IMR-90 (cell line): ENCODE measurements at regions not wholly inside any gene's neighbourhood (a gene's known extent, or its start where the extent isn't known, plus 50 kb on each side); places are given as distances from the start of the nearest gene placed in this dataset.

Experiments
- ATAC-seq: fragments of 200-7000 bp; cut with Tn5 transposase; 2 replicates; pipeline ENCODE4 v1.9.1; 2020; ENCODE audit warnings: low read depth, mild to moderate bottlenecking, moderate library complexity
- BruUV-seq: library from RNA; stranded (reverse); fragments of 400-500 nt; replicated peaks from 2 replicates; lab custom pipeline; 2021; lab: Mats Ljungman, UMichigan
- CTCF ChIA-PET: fragments of 300-600 bp; formaldehyde crosslinking; extraction: SDS; loops from one replicate; lab custom pipeline; 2021; ENCODE audit warnings: antibody characterized with exemption; lab: Yijun Ruan, JAX
- POLR2A ChIA-PET: fragments of 300-600 bp; sonication (Branson Sonifier 250); formaldehyde crosslinking; loops from one replicate; lab custom pipeline; 2022; ENCODE audit warnings: antibody characterized with exemption; ENCODE audit not compliant: unreplicated experiment; lab: Charles Lee
- DNase-seq: peaks from one replicate; pipeline ENCODE4 v3.0.0; 2013
- H2AFZ ChIP-seq: replicated peaks from 2 replicates; pipeline ENCODE3; 2013; ENCODE audit warnings: low read length, mild to moderate bottlenecking; ENCODE audit not compliant: poor library complexity
- H2AK5ac ChIP-seq: 2 replicates; pipeline ENCODE4 v1.6.1; 2013; ENCODE audit warnings: low read depth, low read length, inconsistent platforms
- H2AK9ac ChIP-seq: replicated peaks from 2 replicates; pipeline ENCODE3; 2013; ENCODE audit warnings: mild to moderate bottlenecking, low read depth, low read length, moderate library complexity; ENCODE audit not compliant: poor library complexity
- H2BK120ac ChIP-seq: 2 replicates; pipeline ENCODE4 v1.6.1; 2013; ENCODE audit warnings: low read depth, low read length, inconsistent platforms
- H2BK15ac ChIP-seq: 3 replicates; pipeline ENCODE4 v1.6.1; 2013; ENCODE audit warnings: low read depth, low read length, inconsistent platforms
- H2BK20ac ChIP-seq: 2 replicates; pipeline ENCODE4 v1.6.1; 2013; ENCODE audit warnings: low read depth, mild to moderate bottlenecking, inconsistent platforms, low read length, moderate library complexity
- H2BK5ac ChIP-seq: 2 replicates; pipeline ENCODE4 v1.6.1; 2013; ENCODE audit warnings: mild to moderate bottlenecking, low read depth, low read length, inconsistent platforms; ENCODE audit not compliant: poor library complexity, severe bottlenecking
- H3K14ac ChIP-seq: replicated peaks from 2 replicates; pipeline ENCODE4 v1.6.1; 2013; ENCODE audit warnings: low read depth, low read length, inconsistent platforms
- H3K18ac ChIP-seq: 2 replicates; pipeline ENCODE4 v1.6.1; 2013; ENCODE audit warnings: low read depth, low read length, control low read depth
- H3K23ac ChIP-seq: 2 replicates; pipeline ENCODE4 v1.6.1; 2013; ENCODE audit warnings: low read depth, low read length, inconsistent platforms
- H3K27ac ChIP-seq: 2 replicates; pipeline ENCODE4 v1.5.1; 2013; ENCODE audit warnings: mild to moderate bottlenecking, control low read depth, low read length; ENCODE audit not compliant: insufficient read depth
- H3K27me3 ChIP-seq: 2 replicates; pipeline ENCODE4 v1.6.1; 2013; ENCODE audit warnings: low read length; ENCODE audit not compliant: control insufficient read depth, insufficient read depth
- H3K36me3 ChIP-seq: 2 replicates; pipeline ENCODE4 v1.6.1; 2013; ENCODE audit warnings: low read length, mixed read lengths; ENCODE audit not compliant: control insufficient read depth, insufficient read depth
- H3K4ac ChIP-seq: 2 replicates; pipeline ENCODE4 v1.6.1; 2013; ENCODE audit warnings: low read depth, low read length, inconsistent platforms
- H3K4me1 ChIP-seq: 2 replicates; pipeline ENCODE4 v1.6.1; 2013; ENCODE audit warnings: low read length, mixed read lengths; ENCODE audit not compliant: control insufficient read depth, insufficient read depth
- H3K4me2 ChIP-seq: 2 replicates; pipeline ENCODE4 v1.6.1; 2013; ENCODE audit warnings: low read depth, mild to moderate bottlenecking, control low read depth, low read length, moderate library complexity
- H3K4me3 ChIP-seq: 2 replicates; pipeline ENCODE4 v1.5.1; 2013; ENCODE audit warnings: low read depth, mild to moderate bottlenecking, control low read depth, low read length, moderate library complexity; ENCODE audit not compliant: insufficient read depth
- H3K56ac ChIP-seq: 2 replicates; pipeline ENCODE4 v1.6.1; 2013; ENCODE audit warnings: low read length, inconsistent platforms; ENCODE audit not compliant: insufficient read depth; ENCODE audit errors: extremely low read depth
- H3K79me1 ChIP-seq, 2 experiments: 2 replicates each; pipeline ENCODE4 v1.6.1; 2013; ENCODE audit warnings: low read length in 2 of 2, inconsistent platforms in 1 of 2, low read depth in 1 of 2
- H3K9ac ChIP-seq: 2 replicates; pipeline ENCODE4 v1.6.1; 2013; ENCODE audit warnings: low read depth, low read length, control low read depth
- H3K9me1 ChIP-seq: 2 replicates; pipeline ENCODE4 v1.6.1; 2013; ENCODE audit warnings: low read length, inconsistent platforms; ENCODE audit not compliant: insufficient read depth
- H3K9me3 ChIP-seq: 2 replicates; pipeline ENCODE4 v1.6.1; 2013; ENCODE audit warnings: low read length; ENCODE audit not compliant: control insufficient read depth, insufficient read depth
- H4K20me1 ChIP-seq: 2 replicates; pipeline ENCODE4 v1.6.1; 2013; ENCODE audit warnings: low read length, inconsistent platforms; ENCODE audit not compliant: insufficient read depth
- H4K5ac ChIP-seq: 2 replicates; pipeline ENCODE4 v1.6.1; 2013; ENCODE audit warnings: mild to moderate bottlenecking, low read depth, low read length, control low read depth
- H4K8ac ChIP-seq, 2 experiments: 2 replicates each; pipeline ENCODE4 v1.6.1; 2013; ENCODE audit warnings: low read depth in 2 of 2, low read length in 2 of 2, control low read depth in 1 of 2, inconsistent platforms in 1 of 2
- H4K91ac ChIP-seq: 2 replicates; pipeline ENCODE4 v1.6.1; 2013; ENCODE audit warnings: low read depth, low read length, inconsistent platforms; ENCODE audit not compliant: insufficient read depth
- BHLHE40 ChIP-seq: fragments of 150-350 bp; IDR thresholded peaks from 2 replicates; pipeline ENCODE4 v1.6.1; 2016; ENCODE audit warnings: mild to moderate bottlenecking, low read depth, low read length
- CHD1 ChIP-seq: IDR thresholded peaks from 2 replicates; pipeline ENCODE4 v1.6.1; 2012; ENCODE audit warnings: low read depth, low read length, improper control_type of control experiment
- MAZ ChIP-seq: IDR thresholded peaks from 2 replicates; pipeline ENCODE4 v1.6.1; 2012; ENCODE audit warnings: low read depth, mild to moderate bottlenecking, low read length, improper control_type of control experiment, moderate library complexity, borderline replicate concordance
- MXI1 ChIP-seq: IDR thresholded peaks from 2 replicates; pipeline ENCODE4 v1.6.1; 2012; ENCODE audit warnings: low read depth, mild to moderate bottlenecking, low read length, moderate library complexity, borderline replicate concordance
- NFE2L2 ChIP-seq: fragments of 150-350 bp; IDR thresholded peaks from 2 replicates; pipeline ENCODE4 v1.6.1; 2016; ENCODE audit warnings: low read depth, mild to moderate bottlenecking, low read length
- POLR2A ChIP-seq: IDR thresholded peaks from 2 replicates; pipeline ENCODE4 v1.6.1; 2012; ENCODE audit warnings: mild to moderate bottlenecking, low read depth, low read length
- RAD21 ChIP-seq: IDR thresholded peaks from 2 replicates; pipeline ENCODE4 v1.6.1; 2012; ENCODE audit warnings: low read length, improper control_type of control experiment
- RCOR1 ChIP-seq: IDR thresholded peaks from 2 replicates; pipeline ENCODE4 v1.6.1; 2012; ENCODE audit warnings: mild to moderate bottlenecking, low read length, improper control_type of control experiment; ENCODE audit not compliant: insufficient replicate concordance
- RFX5 ChIP-seq: IDR thresholded peaks from 2 replicates; pipeline ENCODE4 v1.8.0; 2012; ENCODE audit warnings: low read depth, mild to moderate bottlenecking, low read length, moderate library complexity
- SMC3 ChIP-seq: fragments of 150-350 bp; IDR thresholded peaks from 2 replicates; pipeline ENCODE4 v1.6.1; 2016; ENCODE audit warnings: low read depth, mild to moderate bottlenecking, antibody characterized with exemption, low read length, moderate library complexity
- USF2 ChIP-seq: fragments of 150-350 bp; IDR thresholded peaks from 2 replicates; pipeline ENCODE4 v1.6.1; 2017; ENCODE audit warnings: mild to moderate bottlenecking, antibody characterized with exemption, low read length, low read depth
- WGBS, 2 experiments: methylation state at CpG; one replicate each; pipeline versions ENCODE4 v1.1.5 to v1.1.7; 2013; ENCODE audit warnings: missing lambda C conversion rate in 2 of 2; ENCODE audit not compliant: insufficient read length in 1 of 2; ENCODE audit errors: extremely low coverage in 2 of 2; 5-methylcytosine and 5-hydroxymethylcytosine counted together
- dilution Hi-C: fragments of 300-500 bp; cut with HindIII; formaldehyde crosslinking; loops from one replicate; pipeline ENCODE4 v1.14.3; 2018; ENCODE audit warnings: low sequenced_read_pairs; ENCODE audit not compliant: unreplicated experiment
- in situ Hi-C: fragments of 300-500 bp; cut with MboI; formaldehyde crosslinking; loops from 3 replicates; pipeline ENCODE4 v1.14.3; 2019; ENCODE audit warnings: low sequenced_read_pairs, inconsistent platforms, mixed read lengths
- intact Hi-C: fragments of 100-400 bp; cut with micrococcal nuclease; formaldehyde crosslinking; loops from 2 replicates; pipeline ENCODE4 v1.10.0; 2022

DNA sequence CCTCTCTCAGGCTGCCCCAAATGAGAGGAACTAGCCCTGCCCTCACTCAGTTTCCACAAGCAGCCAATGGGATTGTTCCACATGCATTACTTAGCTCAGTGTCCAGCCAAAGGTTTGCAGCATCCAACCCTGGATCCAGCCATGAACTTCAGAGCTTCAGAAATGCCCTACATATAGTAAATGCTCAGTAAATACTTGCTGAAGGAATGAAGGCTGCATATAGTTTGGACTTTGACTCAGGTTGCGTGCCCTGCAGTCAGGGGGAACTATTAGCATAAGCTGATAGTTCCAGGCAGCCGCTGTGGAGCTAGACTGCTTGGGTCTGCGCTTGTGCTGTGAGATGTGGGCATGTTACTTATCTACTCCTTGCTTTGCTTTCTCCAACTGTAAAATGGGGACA, 64.8 kb downstream of the NENF start:
- Histone ChIP-seq H4K91ac (no peak overlapping the region), H3K23ac (no peak overlapping the region), H3K27ac (no peak overlapping the region), H2AFZ (no peak overlapping the region), H4K20me1 (no peaks in the 10 kb centered on the region), H3K9me3 (no peaks in the 10 kb centered on the region), H2AK9ac (no peak overlapping the region), H3K56ac (no peak overlapping the region), H3K4me2 (no peak overlapping the region), H2BK20ac (peak overlapping the region; percentile 13; the same call in 1 of the 2 replicates), H3K27me3 (no peaks in the 10 kb centered on the region), H3K9ac (no peak overlapping the region), H4K8ac (no peak overlapping the region), H3K4ac (peak overlapping the region; percentile 32; the same call in 1 of the 2 replicates), H4K5ac (no peak overlapping the region), H2AK5ac (peak overlapping the region; percentile 36), H3K18ac (no peak overlapping the region), H3K14ac (no peak overlapping the region), H3K4me1 (peaks cover 6% of the 10 kb centered on the region), H2BK120ac (peak overlapping the region; percentile 30; the same call in 1 of the 2 replicates), H3K4me3 (no peak overlapping the region), H2BK15ac (no peak overlapping the region; the same call in 2 of the 3 replicates), H3K9me1 (peaks cover 14% of the 10 kb centered on the region), H3K36me3 (no peaks in the 10 kb centered on the region), H3K79me1 (no peaks in the 10 kb centered on the region), H2BK5ac (no peak overlapping the region)
- BruUV-seq: no TSS peak
- no CpG with 5 or more reads among the region's 3 CpGs for WGBS, 2 experiments
- DNase-seq (no peak), ATAC-seq (no peak)
- intact Hi-C loops: no loop called here
- POLR2A ChIA-PET: no interaction called here
- in situ Hi-C loops: no loop called here
- CTCF ChIA-PET: interaction anchor here (0.8 kb wide), 1 partner anchor 21 kb away, joined by 4 read pairs; no protein-coding TSS in a partner anchor
- no peak for TF ChIP-seq POLR2A
- no peak for TF ChIP-seq USF2
- TF ChIP-seq CHD1: no peak
- no peak for TF ChIP-seq MAZ
- TF ChIP-seq SMC3: no peak
- TF ChIP-seq MXI1: no peak
- no peak for TF ChIP-seq RFX5
- TF ChIP-seq NFE2L2: no peak
- TF ChIP-seq RAD21: no peak
- TF ChIP-seq BHLHE40: no peak
- no peak for TF ChIP-seq RCOR1
- dilution Hi-C loops: no loop called here
